ENCODE measurements at regions not wholly inside any gene's neighbourhood (a gene's known extent, or its start where the extent isn't known, plus 50 kb on each side); places are given as distances from the start of the nearest gene placed in this dataset.

DNA sequence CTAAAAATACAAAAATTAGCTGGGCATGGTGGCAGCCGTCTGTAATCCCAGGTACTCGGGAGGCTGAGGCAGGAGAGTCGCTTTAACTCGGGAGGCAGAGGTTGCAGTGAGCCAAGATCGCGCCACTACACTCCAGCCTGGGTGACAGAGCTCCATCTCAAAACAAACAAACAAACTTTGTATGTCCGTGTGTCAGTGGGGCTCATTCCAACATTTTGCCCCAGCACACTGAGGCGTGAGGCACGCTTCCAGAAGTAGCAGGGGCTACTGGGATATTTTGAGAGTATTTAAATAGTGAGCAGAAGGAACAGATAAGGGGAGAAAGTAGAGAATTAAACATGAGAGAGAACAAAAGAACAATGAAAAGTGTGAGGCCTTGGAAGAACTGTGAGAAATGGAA is 83.3 kb upstream of the TANK start:
- H3K4me3 ChIP-seq (ENCODE audit: low read length) = no peak overlapping the region
- TF ChIP-seq, protein P1, sequence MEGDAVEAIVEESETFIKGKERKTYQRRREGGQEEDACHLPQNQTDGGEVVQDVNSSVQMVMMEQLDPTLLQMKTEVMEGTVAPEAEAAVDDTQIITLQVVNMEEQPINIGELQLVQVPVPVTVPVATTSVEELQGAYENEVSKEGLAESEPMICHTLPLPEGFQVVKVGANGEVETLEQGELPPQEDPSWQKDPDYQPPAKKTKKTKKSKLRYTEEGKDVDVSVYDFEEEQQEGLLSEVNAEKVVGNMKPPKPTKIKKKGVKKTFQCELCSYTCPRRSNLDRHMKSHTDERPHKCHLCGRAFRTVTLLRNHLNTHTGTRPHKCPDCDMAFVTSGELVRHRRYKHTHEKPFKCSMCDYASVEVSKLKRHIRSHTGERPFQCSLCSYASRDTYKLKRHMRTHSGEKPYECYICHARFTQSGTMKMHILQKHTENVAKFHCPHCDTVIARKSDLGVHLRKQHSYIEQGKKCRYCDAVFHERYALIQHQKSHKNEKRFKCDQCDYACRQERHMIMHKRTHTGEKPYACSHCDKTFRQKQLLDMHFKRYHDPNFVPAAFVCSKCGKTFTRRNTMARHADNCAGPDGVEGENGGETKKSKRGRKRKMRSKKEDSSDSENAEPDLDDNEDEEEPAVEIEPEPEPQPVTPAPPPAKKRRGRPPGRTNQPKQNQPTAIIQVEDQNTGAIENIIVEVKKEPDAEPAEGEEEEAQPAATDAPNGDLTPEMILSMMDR (conservative IDR thresholded peaks at IDR 0.05; ENCODE audit: low read length) = no peak
- no peak for DNase-seq (ENCODE audit: low read depth)

DNA sequence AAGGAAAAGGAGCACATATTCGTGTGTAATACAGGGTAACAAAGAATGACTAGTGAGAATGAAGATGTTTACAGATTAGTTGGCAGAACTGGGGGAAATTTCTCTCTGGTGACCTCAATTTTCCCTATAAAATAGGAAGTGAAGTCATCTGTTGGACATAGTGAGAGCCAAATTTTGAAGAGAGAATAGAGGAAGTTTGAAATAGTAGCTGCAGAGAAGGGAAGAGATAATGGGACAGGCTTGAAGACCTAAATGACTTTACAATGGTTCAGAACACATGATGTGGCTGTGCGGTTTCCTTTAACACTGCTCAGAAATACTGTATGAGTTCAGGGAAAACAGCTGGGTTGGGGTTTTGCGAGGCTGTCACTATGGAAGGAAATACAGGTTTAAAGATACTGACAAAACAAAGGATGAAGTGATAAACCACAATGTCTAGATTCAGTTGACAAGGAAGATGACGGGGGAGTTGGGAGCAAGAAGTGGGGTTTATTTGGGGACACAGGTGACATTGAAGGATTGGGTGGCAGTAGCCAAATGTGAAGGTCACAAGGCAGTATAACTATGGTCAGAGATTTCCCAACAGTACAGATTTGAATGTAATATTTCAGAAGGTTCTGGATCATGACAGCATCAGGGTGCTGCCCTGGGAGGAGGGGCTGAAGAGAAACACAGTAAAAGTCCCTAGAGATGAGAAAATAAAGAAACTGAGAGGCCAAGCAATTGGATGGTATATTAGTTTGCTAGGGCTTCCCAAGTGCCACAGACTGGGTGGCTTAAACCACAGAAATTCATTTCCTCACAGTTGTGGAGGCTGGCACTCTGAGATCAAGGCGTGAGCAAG is 82.6 kb upstream of the TANK start:
- TF ChIP-seq, protein P1 (conservative IDR thresholded peaks at IDR 0.05; ENCODE audit: low read length) = no peak
- H3K4me3 ChIP-seq (ENCODE audit: low read length) = no peak overlapping the region
- DNase-seq (ENCODE audit: low read depth) = peak; percentile 29

DNA sequence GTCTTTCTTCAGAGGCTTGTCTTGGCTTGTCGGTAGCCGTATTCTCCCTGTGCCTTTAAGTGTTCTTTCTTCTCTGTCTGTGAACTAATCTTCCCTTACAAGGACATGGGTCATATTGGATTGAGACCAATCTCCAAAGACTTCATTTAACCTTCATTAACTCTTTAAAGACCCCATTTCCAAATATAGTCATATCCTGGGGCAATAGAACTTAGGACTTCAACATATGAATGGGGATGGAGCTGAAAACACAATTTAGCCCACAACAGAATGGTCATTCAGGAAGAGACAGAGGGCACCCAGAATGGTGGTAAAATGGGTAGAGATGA is 82.1 kb upstream of the TANK start:
- no peak overlapping the region for H3K4me3 ChIP-seq (ENCODE audit: low read length)
- DNase-seq (ENCODE audit: low read depth) = no peak
- TF ChIP-seq, protein P1 (conservative IDR thresholded peaks at IDR 0.05; ENCODE audit: low read length) = no peak

DNA sequence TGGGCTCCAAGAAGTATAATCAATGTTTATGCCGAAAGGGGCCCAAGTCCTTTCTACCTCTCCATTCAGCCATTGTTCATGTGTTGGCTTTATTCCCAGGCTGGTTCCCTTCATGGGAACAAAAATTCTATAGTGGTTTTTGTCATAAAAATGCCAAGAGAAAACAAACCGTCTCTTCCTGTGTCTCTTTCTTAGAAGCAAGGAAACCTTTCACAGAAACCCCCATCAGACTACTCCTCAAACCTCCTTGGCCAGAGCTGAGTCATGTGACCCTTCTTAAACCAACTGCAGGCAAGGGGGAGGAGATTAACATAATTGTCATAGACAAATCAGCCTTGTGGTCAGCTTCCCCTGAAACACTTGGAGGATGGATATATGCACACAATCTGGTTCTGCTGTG is 75.1 kb upstream of the TANK start:
- TF ChIP-seq, protein P1 (conservative IDR thresholded peaks at IDR 0.05; ENCODE audit: low read length) = no peak
- H3K4me3 ChIP-seq (ENCODE audit: low read length) = no peak overlapping the region
- DNase-seq (ENCODE audit: low read depth) = no peak

DNA sequence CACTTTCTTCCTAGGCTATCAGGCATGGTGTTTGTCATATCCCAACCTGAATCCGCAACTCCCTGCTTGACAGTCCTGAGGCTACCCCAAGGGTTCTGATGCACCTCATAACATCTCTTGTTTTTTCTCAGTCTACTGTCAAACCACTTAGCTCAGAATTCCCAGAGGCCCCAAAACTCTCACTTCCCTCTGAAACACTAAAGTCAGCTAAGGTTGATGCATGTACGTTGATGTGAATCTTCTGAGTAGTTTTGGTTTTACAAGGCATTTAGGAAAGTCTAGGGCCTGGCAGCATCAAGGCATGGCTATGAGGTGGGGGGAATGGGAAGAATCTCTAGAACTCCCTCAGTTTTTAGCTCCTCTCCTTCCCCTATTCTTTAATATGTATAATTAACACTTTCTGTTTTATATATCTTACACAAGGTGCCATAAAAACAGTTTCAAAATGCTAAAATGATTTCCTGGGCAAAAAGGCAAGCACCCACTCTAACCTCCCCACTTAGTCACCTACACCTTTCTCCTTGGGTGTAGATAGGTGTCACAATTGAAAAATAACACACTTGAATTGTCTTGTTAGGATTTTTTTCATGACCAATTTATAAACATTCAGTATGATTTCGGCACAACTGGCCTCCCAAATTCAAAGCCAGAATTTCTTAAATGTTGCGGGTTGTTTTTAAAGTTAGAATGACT is 71.4 kb upstream of the TANK start:
- no peak for DNase-seq (ENCODE audit: low read depth)
- H3K4me3 ChIP-seq (ENCODE audit: low read length) = no peak overlapping the region
- TF ChIP-seq, protein P1 (conservative IDR thresholded peaks at IDR 0.05; ENCODE audit: low read length) = no peak

DNA sequence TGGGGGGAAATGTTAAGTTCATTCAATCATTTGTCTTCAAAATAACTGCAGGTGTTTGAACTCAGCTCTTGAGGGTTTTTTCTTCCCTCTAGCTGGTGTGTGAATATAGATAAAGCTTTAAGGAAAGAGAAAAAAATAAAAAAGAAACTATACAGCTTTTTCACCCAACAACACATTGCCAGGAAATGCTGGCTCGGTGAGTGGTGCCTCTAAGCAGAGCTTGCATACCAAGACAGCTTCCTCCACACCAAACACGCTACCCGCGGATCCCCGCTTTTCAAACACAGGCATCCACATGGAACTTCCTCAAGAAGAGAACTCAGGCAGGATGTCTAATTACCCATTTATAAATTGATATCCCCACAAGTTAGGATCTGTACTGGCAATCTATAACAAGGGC is 69.8 kb upstream of the TANK start:
- TF ChIP-seq, protein P1 (conservative IDR thresholded peaks at IDR 0.05; ENCODE audit: low read length) = no peak
- no peak for DNase-seq (ENCODE audit: low read depth)
- no peak overlapping the region for H3K4me3 ChIP-seq (ENCODE audit: low read length)

DNA sequence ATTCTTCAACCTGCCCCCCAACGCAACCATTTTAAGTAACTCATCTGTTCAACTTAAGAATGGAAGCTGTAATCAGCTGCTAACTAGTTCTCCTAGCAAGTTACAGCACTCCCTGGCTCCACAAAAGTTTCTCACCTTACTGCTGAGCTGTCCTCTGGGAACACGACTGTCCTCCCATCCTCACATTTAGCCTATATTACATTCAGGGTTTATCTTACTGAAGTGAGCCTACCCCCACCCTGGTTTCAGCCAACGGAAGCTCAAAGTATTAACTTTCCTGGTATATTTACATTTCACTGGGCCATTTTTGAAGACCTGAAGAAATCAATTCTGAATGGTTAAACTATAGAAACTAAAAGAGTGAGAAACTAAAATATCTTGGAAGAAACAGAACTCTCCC is 64.9 kb upstream of the TANK start:
- no peak overlapping the region for H3K4me3 ChIP-seq (ENCODE audit: low read length)
- DNase-seq (ENCODE audit: low read depth) = no peak
- TF ChIP-seq, protein P1 (conservative IDR thresholded peaks at IDR 0.05; ENCODE audit: low read length) = no peak
